Right renal pelvis (tissue), 4 donors: ENCODE measurements at regions not wholly inside any gene's neighbourhood (a gene's known extent, or its start where the extent isn't known, plus 50 kb on each side); places are given as distances from the start of the nearest gene placed in this dataset.

Experiments
- DNase-seq, 4 donors: peaks; one replicate each; pipeline ENCODE4 v3.0.0-alpha.2; 2013; ENCODE audit warnings: low read depth in 4 of 4, low spot score in 3 of 4, missing footprints in 1 of 4

DNA sequence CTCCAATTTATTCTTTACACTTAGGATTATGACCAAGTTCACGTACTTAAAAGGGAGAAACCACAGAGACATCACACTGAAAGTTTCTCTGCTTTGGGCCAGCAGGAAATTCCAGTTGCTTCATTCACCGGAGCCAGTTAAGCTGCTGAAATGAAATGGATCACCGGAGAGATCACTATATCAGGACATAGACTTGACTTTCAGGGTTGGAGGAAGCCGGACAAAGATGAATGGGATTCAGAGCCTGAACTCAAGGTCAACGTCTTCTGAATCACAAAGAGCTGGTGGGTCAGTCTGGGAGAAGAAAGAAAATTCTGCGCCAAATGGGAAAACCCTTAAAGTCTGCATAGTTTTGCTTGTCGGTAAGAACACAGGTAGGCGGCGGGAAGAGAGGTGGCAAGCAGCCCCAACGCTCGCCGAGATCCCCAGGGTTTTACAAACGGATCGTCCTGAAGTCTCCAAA, 81.9 kb upstream of the CCDC28A start:
- DNase-seq, result peak; percentile 5 to 32 (median 12)

DNA sequence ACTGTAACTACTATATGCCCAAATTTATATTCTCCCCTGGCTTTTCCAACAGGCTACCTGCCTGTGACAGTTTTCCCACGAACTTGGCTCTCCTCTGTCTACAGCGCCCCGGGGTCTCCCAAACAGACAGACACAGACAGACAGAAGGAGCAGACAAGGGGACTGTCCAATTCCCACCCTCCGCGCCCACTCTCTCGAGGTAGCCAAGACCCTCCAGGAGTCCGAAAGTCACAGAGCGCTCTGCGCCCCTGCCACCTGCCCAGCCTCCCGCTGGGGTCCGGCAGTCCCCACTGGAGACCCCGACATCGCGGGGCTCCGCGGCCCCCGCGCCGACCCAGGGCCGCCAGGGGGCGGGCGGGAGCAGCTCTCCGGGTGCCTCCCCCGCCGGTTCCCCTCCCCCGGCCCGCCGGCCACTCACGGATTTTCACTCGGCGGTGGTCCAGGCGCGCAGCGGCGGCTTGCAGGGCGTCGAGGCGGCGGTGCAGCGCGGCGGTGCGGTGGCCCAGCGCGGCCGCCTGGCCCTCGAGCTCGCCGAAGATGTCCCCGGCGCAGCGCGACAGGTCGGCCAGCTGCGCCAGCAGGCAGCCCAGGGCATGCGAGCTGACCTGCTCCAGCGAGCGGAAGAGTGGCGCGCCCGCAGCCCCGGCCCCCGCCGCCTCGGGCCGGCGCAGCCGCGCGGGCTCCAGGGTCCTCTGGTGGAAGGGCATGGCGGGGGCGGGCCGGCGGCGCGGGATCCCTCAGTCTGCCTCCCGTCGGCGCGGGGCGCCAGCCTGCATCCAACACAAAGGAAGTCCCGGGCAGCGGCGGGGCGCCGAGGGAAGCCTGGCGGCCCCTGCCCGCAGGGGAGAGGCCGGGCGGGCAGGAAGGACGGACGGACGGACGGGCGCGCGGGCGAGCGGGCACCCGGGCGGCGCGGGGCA, 81.3 kb upstream of the CCDC28A start:
- peak; percentile 52 to 68 (median 58) for DNase-seq

DNA sequence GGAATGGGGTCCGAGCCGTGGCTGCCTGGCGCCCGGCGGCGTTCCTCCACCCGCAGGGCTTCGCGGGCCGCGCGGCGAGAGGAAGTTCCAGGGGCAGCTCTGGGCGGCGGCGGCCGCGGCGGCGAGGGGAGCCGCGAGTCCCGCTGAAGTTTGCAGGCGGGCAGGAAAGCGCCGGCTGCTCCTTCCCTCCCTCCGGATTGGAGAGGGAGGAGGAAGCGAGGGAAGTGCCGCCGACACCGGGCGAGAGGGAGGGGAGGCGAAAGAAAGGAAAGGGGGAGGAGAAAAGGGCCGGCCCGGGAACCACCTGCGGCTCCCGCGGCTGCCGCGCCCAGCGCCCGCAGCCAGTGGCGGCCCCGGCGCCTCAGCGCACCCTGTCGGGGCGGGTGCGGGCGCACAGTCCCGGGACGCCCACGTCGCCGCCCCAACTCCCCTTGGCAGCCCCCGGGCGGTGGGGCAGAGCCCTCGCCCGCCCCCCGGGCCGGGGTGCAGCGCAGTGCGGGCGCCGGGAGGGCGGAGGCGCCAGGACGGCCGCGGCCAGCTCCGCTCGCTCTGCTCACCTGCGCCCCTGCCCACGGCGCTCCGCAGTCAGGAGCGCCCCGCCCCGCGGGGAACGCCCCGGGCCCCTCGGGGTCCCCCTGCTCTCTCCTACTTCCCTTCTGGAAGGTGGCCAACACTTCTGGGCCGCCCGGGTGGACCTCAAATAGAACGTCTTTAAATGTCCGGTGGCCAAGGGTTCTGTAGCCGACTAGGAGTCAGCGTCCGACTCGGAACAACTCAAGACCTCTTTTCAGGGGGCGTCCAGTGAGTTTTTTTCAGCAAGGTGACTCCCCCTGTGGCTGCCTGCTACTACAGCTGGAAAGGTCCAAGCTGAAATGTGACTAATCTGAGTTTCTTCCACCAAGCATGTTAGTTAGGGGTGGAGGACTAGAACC, 80.3 kb upstream of the CCDC28A start:
- DNase-seq, result peak; percentile 33 to 51 (median 47)

DNA sequence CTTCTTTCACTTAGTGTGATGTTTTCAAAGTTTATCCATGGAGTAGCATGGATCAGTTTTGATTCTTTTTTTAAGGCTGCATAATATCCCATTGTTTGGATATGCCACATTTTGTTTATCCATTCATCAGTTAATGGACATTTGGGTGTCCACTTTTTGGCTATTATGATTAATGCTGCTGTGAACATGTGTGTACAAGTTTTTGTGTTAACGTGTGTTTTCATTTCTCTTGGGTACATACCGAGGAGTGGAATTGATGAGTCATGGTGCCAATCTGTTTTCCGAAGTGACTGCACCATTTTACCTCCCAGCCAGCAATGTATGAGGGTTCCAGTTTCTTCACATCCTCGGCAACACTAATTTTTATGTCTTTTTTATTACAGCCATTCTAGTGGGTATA, 78.4 kb upstream of the CCDC28A start:
- no peak for DNase-seq

DNA sequence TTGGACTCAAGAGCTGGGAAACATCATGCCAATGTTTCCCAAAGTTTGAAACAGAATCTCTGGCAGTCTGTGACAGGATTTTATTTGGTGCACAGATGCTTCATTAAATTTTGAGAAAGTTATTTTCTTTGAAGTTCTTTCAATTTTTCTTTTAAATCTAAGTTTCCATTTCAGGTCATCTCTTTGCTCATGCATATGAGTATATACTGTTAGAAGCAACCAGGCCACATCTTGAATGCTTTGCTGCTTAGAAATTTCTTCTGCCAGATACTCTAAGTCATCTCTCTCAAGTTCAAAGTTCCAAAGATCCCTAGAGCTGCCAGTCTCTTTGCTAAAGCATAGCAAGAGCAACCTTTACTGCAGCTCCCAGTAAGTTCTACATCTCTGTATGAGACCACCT, 59.1 kb upstream of the CCDC28A start:
- DNase-seq, result no peak

DNA sequence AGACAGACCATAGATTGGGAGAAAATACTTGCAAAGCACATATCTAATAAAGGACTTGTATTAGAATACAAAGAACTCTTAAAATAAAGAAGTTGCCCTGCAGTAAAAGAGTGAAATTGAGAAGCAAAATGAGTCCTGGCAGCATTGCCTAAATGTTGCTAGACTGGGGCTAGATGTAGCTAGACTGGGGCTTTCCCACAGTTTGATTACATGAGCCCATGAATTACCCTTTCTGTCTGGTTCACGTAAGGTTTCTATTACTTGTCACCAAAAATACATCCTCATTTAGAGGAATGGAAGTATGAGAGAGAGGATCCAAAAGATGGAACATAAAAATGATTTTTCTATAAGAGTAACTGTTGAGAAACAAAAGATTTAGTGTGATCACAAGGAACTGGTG, 57.6 kb upstream of the CCDC28A start:
- no peak for DNase-seq

DNA sequence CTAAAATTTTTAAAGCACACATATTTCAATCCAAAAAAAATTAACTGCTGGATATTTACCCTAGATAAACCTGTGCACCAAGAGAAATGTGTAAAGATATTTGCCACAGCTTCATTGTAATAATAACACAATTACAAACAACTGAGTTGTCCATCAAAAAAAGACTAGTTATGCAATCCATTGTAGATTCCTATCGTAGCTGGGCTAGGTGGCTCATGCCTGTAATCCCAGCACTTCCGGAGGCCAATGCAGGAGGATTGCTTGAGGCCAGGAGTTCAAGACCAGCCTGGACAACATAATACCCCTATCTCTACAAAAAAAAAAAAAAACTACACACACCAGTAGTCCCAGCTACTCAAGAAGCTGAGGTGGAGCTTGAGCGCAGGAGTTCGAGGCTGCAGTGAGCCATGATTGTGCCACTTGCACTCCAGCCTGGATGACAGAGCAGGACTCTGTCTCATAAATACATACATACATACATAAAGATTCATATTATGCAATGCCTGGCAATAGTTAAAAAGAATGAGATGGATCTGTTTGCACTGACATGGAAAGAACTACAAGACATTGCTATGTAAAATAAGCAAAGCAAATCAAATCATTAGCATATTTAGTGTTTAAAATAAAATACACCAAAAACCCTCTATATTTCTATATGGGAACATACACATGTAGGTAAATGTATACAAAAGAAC, 56.5 kb upstream of the CCDC28A start:
- DNase-seq, result no peak

DNA sequence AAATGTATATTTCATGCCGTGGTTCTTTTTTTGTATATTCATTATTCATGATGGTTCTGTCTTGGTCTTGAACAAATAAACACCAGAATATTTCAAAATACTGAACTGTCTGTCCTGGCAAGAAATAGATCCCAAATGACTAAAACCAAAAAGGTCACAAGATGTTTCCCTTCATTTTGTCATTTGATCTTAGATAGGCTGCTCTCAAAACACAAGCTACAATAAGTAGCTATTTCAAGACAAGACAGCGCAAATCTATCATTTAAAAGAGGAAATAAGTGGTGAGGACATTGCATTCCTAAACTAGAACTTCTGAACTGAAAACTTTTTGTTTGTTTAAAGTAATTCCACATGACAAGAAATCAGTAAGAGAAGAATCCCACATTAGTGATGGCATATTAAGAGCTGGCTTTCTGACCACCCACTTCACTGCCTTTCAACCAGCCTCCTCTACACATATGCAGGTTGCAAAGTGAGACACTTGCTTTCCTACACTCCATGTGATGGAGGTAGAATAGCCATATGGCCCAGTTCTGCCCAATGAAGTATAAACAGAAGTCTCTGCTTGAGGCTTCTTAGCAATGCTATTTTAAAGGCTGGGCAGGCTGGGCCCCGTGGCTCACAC, 54.4 kb upstream of the CCDC28A start:
- DNase-seq, result peak in 2 of 4 donors; percentile 10 to 13

DNA sequence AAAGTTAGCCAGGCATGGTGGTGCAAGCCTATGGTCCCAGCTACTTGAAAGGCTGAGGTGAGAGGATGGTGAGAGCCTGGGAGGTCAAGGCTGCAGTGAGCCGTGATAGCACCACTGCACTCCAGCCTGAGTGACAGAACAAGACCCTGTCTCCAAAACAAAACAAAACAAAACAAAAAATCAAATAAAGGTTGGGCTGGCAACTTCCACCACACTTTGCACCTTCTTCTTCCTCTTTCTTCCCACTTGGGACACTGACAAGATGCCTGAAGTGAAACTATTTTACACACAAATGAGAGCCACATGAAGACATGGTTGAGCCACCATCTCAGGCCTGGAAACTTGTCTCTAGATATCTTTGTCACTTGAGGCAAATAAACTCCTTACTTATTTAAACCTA, 53.8 kb upstream of the CCDC28A start:
- no peak for DNase-seq

DNA sequence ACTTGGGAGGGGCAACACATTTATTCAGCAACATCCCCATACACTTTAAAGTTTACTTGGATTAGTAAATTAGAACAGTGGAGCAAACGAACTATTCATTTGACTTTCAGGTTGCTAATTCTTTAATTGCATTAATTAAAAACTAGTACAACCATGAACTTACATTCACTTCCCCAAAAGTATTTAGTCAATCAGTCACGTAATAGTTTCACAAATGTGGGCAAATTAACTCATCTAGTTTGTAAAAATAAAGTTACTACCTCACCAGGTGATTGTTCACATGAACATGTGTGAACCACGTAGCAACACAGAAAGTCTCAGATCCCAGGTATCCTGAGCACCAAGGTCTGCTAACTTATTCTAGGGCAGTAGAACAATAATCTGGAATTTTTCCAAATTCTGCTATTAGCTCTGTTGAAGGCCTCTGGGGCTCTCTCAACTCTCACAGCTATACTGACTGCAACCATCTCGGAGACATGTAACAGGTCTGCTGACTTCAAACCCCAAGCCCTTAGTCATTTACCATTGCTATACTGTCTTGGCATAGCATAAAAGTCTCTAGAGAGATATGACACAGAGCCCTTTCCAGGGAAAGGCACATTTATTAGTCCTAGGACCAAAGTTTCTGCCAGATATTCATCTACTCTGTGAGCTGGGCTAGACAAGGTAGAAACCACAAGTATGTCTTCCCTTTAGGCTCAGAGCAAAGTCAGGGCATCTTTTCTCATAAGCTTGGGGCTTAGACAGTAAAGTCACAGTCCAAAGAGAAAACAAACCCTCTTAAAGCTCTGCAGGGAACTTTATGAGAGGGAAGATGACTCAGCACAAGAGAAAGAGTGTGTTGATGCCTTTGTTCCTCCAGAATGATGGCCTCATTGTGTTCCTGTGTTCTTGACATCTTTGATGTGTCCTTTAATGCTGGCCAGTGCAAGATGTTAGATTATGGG, 50.9 kb upstream of the CCDC28A start:
- DNase-seq, result no peak
